BJ (cell line): ENCODE measurements at regions not wholly inside any gene's neighbourhood (a gene's known extent, or its start where the extent isn't known, plus 50 kb on each side); places are given as distances from the start of the nearest gene placed in this dataset.

Source experiments
- CTCF ChIA-PET: fragments of 350-600 bp; formaldehyde crosslinking; extraction: SDS; loops from one replicate; lab custom pipeline; 2021; ENCODE audit warnings: antibody characterized with exemption, inconsistent platforms; lab: Yijun Ruan, JAX
- POLR2A ChIA-PET: fragments of 300-600 bp; sonication (Branson Sonifier 250); formaldehyde crosslinking; extraction: SDS; loops from one replicate; lab custom pipeline; 2021; ENCODE audit warnings: antibody characterized with exemption; lab: Charles Lee
- DNase-seq: peaks from one replicate; pipeline ENCODE4 v3.0.0-alpha.2; 2011; ENCODE audit warnings: low read depth
- H3K27me3 ChIP-seq: 2 replicates; pipeline ENCODE4 v1.6.0; 2011; ENCODE audit warnings: low read length; ENCODE audit not compliant: control insufficient read depth, insufficient read depth
- H3K36me3 ChIP-seq: 2 replicates; pipeline ENCODE4 v1.5.1; 2011; ENCODE audit warnings: low read length; ENCODE audit not compliant: control insufficient read depth, insufficient read depth
- H3K4me3 ChIP-seq: 2 replicates; pipeline ENCODE4 v1.5.1; 2011; ENCODE audit warnings: low read depth, mild to moderate bottlenecking, control low read depth, low read length
- TF ChIP-seq, protein P1 (sequence below): IDR thresholded peaks from 2 replicates; pipeline ENCODE4 v1.5.1; 2011; ENCODE audit warnings: low read depth, mild to moderate bottlenecking, control low read depth, inconsistent platforms, low read length, moderate library complexity; ENCODE audit not compliant: insufficient read depth

DNA sequence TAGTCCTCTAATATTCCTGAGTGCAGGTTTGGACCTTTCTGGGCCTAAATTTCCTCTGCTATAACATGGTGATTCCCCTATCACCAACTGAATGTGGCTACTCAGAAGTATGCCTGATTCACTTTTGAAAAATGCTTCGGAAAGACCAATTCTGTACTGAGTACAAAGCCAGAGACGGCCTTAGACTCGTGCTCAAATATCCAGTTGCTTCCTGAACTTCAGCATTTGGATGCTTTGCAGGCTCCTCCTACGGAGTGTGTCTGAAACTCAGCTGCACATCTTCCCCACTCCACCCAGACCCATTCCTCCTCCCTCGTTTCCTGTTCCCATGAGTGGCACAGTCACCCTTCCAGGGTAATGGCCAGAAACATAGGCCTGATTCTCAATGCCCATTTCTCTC, 98.4 kb upstream of the GADD45A start:
- ChIA-PET POLR2A (interaction anchor here (1.0 kb wide), 1 partner anchor 99 kb away, joined by 3 read pairs; no protein-coding TSS in a partner anchor), CTCF (interaction anchor here (1.4 kb wide), 1 partner anchor 174 kb away, joined by 5 read pairs; no protein-coding TSS in a partner anchor)
- no peaks in the 10 kb centered on the region for H3K36me3 ChIP-seq
- peak; percentile 59 for DNase-seq
- TF ChIP-seq, protein P1, sequence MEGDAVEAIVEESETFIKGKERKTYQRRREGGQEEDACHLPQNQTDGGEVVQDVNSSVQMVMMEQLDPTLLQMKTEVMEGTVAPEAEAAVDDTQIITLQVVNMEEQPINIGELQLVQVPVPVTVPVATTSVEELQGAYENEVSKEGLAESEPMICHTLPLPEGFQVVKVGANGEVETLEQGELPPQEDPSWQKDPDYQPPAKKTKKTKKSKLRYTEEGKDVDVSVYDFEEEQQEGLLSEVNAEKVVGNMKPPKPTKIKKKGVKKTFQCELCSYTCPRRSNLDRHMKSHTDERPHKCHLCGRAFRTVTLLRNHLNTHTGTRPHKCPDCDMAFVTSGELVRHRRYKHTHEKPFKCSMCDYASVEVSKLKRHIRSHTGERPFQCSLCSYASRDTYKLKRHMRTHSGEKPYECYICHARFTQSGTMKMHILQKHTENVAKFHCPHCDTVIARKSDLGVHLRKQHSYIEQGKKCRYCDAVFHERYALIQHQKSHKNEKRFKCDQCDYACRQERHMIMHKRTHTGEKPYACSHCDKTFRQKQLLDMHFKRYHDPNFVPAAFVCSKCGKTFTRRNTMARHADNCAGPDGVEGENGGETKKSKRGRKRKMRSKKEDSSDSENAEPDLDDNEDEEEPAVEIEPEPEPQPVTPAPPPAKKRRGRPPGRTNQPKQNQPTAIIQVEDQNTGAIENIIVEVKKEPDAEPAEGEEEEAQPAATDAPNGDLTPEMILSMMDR = no peak
- no peaks in the 10 kb centered on the region for H3K27me3 ChIP-seq
- H3K4me3 ChIP-seq = no peak overlapping the region

DNA sequence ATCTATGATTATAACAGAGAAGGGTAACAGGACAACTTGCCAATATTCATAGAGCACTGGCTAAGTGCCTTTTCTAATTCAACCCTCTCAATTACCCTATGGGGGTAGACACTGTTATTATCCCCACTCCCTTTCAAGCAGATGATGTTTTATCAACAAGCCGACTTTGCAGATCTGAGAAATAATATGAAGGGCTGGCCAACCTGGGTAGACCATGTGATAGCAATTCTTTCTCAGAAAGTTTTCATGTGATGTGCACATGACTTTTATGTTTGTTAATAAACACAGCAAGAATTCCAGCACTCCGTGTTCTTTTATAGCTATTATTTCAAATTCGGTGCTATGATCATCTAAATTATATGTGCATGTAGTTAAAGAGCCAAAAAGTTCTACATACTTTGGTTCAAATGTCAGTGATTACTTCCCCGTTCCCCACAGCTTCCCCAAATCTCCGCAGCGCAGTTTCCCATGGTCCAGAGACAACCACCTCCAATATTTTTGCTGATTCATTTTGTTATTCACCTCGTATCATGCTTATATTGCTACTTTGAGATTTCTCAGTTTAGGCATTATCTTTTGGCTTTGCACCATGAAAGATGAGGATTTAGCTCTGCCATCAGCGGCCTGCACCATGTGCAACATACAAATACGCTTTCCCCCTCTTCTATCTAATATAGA, 96.7 kb upstream of the GADD45A start:
- H3K27me3 ChIP-seq = no peaks in the 10 kb centered on the region
- TF ChIP-seq, protein P1 = no peak
- no peaks in the 10 kb centered on the region for H3K36me3 ChIP-seq
- no peak overlapping the region for H3K4me3 ChIP-seq
- POLR2A ChIA-PET = no interaction called here
- no peak for DNase-seq
- CTCF ChIA-PET = interaction anchor here (1.2 kb wide), 1 partner anchor 11 kb away, joined by 4 read pairs; no protein-coding TSS in a partner anchor

DNA sequence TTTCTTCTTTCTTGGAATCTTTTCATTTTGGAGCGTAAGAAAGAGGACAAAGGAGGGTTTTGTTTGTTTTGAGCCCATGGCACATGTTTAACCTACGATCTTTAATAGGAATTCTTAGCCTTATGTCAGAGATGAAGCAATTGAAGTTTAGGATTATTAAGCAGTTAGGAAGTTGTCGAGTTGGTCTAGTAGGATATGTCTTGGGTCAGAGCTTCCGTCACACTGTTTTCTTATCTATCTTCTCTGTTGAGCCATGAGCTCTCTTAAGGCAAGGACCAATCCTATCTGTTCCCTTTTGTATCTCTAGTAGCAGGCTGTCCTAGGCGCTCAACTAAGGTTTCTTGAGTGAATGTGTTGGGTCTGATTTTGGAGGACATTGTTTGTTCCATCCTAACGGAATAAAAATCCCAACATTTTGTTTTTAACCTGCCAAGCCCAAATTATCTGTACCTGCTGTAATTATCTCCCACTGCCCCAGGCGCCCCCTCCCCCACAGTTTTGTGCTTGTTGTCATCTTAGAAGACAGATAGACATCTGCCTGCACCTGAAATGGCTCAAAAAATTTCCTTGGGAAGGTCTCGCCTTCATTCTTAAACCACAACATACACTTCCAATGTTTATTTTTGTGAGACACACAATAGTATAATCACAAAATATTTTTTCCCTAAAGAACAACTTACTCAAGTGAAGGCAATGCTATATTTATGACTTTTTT, 95.3 kb upstream of the GADD45A start:
- TF ChIP-seq, protein P1 = no peak
- H3K4me3 ChIP-seq = no peak overlapping the region
- H3K36me3 ChIP-seq = no peaks in the 10 kb centered on the region
- ChIA-PET CTCF (no interaction called here), POLR2A (no interaction called here)
- H3K27me3 ChIP-seq = no peaks in the 10 kb centered on the region
- no peak for DNase-seq

DNA sequence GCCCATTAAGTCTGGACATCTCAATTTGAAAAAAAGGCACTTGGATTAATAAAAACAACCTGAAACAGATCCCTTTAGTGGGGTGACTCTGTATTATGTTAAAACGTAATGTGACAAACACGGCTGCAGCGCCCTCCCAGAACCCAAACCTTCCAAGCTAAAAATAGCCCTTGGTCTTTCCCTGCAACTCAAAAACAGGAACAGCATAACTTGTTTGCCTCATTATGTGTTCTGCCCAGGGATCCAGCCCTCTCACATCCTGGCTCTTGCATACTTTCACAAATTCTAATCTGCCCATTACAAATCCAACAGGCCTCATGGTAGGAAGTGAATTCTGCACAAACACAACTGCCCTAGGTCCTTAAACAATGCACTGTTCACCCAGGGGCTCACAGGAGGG, 94.7 kb upstream of the GADD45A start:
- POLR2A ChIA-PET = no interaction called here
- DNase-seq = peak; percentile 48
- CTCF ChIA-PET = no interaction called here
- Histone ChIP-seq H3K36me3 (no peaks in the 10 kb centered on the region), H3K4me3 (no peak overlapping the region), H3K27me3 (no peaks in the 10 kb centered on the region)
- TF ChIP-seq, protein P1 = no peak

DNA sequence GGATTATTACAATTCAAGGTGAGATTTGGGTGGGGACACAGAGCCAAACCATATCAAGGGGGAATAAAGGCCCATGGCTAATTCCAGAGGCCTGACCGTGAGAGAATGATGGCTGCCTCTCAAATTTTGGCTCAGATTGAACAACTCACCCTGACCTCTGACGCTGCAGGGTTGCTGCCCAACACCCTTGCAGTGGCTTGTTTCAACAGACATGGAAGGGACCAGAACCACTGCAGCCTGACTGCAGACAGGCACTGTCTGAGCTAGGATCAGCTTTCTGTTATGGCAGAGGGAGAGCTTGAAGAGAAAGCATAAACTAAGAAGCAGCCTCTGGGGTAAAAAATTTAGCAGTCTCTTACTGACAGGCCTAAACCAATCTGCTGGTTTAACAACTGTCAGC, 90.2 kb upstream of the GADD45A start:
- DNase-seq = no peak
- ChIA-PET CTCF (no interaction called here), POLR2A (no interaction called here)
- no peaks in the 10 kb centered on the region for H3K36me3 ChIP-seq
- TF ChIP-seq, protein P1 = no peak
- H3K27me3 ChIP-seq = no peaks in the 10 kb centered on the region
- no peak overlapping the region for H3K4me3 ChIP-seq
